SKM-1 treated with dmso at 0.1 percent for 144 hours (cell line): ENCODE measurements at regions not wholly inside any gene's neighbourhood (a gene's known extent, or its start where the extent isn't known, plus 50 kb on each side); places are given as distances from the start of the nearest gene placed in this dataset.
"Not testable (repeated sequence)": the region's sequence is repeated elsewhere in the genome, so short reads cannot be mapped to it uniquely, and the experiment has no call there.

Source experiments
- DNase-seq: peaks from one replicate; lab custom pipeline; 2025; ENCODE audit not compliant: unreplicated experiment; lab: John Stamatoyannopoulos, UW

DNA sequence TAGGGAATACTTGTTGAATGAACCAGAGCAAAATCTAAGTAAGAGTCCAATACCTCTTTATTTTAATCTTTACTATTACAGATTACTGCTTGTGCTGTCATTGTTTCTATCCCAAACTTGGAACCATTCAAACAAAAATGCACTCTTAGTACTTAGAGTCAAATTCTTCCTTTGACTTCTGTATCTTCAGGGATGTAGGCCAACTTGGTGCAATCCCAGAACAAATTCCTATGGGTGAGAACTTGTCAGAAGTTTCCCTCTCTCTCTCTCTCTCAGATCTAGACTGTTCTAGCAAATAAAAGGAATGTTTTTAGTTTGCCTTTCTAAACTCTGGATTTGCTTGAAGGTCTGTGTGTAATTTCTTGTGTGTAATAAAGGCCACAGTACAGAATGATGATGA is 329.0 kb upstream of the TMTC4 start:
- no peak for DNase-seq

DNA sequence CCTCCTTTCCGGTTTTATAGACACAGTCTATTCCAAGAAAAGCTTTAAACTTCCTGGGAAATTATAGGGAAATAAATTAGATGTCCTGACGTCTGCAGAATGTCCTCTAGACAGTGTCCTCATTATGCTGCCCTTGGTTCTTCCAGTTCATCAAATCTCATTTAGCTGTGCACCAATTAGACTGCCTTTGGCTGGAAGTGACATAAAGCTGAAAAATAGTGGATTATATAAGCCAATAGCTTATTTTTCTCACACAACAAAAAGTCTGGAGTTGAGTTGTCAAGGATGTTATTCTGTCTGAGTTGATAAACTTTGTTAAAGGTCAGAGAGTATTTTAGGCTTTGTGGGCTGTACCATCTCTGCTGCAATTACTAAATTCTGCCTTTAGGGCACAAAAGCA is 314.8 kb upstream of the TMTC4 start:
- no peak for DNase-seq

DNA sequence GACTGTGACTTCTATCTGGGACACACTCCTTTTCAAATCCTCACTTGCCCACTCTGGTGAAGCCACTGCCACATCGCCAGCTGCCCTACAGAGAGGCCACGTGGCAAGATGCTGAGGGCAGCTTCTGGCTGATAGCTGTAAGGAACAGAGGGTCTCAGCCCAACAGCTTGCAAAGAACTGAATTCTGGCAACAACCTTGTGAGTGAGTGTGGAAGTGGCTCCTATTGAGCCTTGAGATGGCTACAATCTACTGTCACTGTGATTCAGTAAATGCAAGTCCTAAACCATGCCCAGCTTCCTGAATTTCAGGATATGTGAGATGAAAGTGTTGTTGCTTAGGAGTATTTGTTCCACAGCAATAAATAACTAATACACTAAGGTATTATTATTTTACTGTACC is 314.3 kb upstream of the TMTC4 start:
- DNase-seq: no peak

DNA sequence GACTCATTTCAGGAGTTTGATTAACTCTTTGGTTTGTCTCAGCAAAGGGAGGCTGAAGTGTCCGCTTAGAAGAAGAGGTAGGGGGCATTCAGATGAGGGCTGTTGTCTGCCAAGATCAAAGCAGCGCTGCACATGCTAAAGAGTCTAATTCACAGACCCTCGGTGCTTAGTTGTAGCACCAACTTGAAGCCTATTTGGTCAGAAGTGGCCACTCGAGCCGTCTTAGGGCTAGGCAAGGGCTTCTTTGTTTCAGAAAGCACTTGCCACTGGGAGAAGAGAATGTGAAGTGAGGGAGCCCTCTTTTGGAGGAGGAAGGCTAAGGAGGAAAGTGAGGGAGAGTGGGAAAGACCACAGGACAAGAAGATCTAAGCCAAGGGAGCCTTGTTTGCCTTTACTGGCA is 313.4 kb upstream of the TMTC4 start:
- DNase-seq: no peak

DNA sequence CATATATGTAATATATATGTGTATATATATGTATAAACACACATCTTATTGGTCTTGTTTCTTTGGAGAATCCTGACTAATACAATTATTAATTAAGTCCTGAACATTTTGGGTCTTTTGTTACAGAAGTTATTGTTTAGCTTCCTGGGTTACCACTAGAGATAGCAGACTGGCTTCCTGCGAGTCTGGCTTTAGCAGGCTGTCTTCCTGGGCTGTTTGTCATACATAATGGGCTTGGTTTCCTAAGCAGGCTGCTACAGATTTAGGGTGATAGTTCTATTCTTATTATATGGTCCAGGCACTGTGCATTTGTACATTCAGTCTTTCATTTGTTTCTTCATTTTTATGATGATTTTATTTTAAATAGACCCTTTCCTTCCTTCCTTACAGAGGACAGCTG is 312.0 kb upstream of the TMTC4 start:
- DNase-seq: no peak

DNA sequence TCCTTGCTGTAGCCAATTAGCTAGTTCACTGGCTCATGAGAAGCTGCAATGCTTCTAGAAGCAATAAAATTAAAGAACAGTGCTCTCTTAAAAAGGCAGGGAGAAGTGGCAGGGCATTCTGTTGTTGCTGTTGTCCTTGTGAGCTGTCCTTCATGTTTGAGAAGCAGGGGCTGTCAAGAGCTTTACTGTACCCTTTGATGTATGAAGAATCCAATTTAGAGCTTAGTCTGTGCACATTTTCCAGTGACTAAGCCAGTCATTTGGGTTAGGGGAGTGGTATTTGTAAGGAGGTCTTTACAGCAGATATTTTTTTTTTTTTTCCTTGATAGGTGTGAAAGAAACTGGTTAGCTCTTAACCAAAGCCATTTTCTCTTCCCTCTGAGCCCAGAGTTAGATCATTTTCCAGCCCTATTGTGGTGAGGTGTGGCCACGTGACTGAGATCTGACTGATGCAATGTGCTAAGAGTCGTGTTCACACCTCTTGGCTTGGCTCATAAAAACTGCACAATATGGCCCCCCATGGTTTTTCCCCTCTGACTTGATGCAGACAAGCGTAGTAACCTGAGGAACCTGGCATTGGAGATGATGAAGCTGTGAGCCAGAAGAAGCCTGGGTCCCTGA is 309.6 kb upstream of the TMTC4 start:
- no peak for DNase-seq

DNA sequence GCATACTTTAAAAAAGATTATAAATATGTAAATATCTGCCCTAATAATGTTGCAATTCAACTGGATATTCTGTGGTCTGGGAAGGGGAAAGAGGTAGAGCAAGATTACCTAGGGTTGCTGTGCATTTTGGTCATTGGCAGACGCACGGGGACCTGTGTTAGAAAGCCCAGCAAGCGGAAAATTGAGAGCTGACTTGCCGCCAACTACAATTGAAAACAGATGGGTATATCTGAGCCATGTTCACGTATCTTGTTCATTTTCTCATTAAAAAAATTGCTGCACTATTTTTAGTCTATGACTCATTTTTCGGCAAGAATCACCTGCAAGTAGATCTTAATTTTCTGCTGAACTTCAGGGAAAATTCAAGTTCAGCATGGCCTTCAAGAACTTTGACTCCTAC is 308.5 kb upstream of the TMTC4 start:
- no peak for DNase-seq

DNA sequence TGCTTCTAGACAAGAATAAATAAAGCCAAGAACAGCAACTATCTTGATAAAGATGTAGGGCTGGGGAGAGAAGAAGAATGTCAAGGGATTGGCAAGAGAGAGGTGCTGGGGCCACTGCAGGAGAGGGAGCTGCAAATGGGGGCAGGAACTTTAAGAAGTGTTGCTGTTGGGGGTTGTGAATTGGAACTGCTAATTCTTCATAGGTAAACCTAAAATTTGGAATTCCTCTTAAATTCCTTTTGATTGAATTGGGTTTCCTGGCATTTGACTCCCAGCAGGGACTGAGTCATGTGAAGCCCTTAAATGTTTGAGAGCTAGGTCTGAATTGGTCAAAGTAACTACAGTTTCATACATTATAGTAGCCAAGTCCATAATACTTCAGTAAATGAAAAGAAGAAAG is 305.6 kb upstream of the TMTC4 start:
- no peak for DNase-seq

DNA sequence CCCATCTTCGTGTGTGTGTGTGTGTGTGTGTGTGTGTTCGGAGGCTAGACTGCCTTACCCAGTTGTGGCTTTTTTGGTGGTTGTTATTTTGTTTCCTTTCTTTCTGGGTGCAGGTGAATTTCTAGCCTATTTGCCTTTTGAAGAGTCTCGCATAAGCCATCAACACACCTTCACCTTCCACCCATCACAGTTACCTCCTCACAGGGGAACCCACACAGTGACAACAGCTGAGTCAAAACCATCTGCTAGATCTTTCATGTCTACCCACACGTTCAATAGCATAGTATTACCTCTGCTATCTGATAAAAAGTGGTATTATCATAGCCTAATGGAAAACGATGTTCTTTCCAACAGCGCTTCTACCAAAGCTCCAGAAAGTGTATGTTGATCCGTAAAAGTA is 303.2 kb upstream of the TMTC4 start:
- DNase-seq: no peak

DNA sequence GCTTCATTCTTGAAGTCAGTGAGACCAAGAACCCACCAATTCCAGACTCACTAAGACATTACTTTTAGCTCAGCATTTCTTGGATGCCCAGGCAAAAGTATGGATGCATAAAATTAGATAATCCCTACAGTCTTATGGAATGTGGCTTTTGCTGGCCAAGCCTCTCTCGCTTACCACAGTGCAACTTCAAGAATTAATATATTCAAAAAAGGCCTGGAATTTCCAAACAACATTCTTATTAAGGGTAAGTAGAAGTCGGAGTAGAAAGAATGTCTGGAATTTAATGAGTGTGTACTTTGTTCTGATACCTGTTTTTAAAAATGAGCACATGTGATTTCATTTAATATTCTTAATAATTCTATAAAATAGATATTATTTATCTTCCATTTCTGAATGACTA is 302.4 kb upstream of the TMTC4 start:
- DNase-seq: no peak

DNA sequence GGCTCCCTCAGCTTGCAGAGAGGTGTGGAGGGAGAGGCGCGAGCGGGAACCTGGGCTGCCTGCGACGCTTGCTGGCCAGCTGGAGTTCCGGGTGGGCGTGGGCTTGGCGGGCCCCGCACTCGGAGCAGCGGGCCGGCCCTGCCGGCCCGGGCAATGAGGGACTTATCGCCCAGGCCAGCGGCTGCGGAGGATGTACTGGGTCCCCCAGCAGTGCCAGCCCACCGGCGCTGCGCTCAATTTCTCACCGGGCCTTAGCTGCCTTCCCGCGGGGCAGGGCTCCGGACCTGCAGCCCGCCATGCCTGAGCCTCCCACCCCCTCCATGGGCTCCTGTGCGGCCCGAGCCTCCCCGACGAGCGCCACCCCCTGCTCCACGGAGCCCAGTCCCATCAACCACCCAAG is 301.1 kb upstream of the TMTC4 start:
- DNase-seq: not testable (repeated sequence)

DNA sequence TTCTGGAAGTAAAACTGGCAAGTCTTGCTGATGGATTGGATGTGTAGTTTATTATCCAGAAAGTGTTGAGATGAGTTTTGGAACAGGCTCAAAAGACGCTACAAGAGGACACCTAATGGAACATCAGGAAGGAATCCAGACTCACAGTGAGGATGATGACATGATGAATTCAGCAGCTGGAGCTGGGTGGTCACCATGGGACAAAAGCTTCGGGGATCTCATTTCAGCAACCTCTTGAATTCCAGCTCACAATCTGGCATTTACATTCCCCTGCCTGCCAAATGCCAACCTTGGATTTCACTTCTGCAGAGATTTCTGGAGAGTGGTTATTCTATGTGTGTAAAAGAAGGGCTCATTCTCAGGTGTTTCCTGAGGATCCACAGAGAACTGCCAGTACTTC is 288.0 kb upstream of the TMTC4 start:
- no peak for DNase-seq

DNA sequence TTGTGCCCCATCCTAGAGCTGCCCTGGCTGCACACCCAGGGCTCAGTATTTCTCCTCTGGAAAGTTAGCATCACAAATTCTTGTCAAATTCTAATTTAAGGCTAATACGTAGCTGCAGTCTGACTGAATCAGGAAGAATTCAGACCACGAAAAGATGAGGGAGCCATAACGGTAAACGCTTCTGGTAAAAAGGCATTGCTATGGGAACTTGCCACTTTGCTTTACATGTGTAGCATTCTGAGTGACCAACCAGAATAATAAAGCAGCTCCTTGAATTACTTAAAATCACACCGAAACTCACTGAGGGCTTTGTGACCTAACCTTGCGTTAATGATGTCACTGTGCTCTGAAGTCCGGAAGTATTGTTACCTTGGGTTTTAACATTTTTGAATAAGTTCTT is 286.6 kb upstream of the TMTC4 start:
- DNase-seq: no peak

DNA sequence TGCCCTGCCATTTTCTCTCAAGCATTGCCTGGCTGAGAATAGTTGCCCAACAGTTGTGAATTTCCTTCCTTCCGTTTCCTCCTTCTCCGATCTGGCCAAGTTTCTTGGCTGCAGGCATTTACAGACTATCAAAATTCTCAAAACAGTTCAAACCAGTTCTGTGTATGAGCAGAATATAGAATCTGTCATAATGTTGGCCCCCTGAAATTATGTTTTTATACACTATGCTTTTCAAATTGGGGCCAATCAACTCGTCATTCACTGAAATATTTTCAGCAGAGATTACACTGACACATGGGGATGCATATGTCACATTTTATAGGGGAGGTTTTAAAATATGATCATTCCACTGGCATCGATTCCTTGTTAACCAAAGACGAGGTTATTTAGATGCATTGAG is 284.2 kb upstream of the TMTC4 start:
- DNase-seq: no peak

DNA sequence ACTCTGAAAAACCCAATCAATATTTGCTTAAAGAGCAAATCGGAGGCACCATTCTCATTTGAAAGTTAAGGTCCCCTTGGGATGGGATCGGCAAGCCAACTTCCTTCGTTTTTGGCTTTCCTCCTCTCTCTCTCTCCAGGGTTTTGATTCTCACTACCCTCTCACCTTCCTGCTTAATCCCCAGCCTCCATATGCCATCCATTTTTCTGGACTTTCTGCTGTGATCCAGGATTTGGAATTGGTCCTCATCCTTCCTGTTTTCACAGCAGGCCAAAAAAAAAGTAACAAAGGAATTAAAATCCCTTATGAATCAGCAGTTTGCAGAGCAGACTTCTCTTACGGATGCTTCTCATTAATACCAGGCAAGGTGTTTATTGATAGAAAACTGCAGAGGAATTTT is 283.1 kb upstream of the TMTC4 start:
- DNase-seq: no peak

DNA sequence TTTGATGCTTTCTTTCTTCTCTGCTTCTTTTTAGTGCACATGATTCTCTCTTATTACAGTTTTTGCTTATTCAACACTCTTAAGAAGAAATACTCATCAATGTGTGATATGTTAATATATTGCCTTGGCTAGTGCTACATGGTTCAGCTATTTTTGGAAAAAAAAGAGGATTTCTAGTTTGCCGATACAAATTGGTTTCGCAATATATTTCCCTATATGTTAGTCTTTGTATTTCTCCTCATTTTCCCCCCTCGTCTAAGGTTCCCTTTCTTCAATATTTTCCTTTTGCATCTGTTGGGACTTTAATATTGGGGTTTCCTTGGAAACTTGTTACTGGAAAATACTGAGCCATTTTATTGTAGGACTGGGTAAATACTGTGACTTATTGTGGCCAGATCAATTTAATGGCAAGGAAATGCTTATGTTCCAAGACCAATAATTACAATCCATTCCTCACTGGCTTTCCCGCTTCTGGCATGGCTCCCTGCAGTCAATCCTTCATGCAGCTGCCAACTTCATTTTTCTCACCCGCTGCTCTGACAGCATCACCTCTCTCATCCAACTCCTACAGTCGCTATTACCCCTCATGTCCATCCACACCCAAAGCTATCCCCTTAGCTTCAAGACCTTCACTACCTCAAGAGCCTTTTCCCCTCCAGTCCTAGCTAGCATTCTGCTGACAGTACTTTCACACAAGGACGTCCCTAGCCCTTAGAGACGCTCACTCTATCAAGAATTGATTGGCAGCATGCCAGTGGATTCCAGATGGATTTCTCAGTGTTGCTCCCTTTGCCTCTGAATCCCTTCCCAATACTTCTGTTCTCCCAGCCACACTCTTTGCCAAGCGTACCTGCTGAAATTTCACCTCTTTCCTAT is 280.1 kb upstream of the TMTC4 start:
- no peak for DNase-seq

DNA sequence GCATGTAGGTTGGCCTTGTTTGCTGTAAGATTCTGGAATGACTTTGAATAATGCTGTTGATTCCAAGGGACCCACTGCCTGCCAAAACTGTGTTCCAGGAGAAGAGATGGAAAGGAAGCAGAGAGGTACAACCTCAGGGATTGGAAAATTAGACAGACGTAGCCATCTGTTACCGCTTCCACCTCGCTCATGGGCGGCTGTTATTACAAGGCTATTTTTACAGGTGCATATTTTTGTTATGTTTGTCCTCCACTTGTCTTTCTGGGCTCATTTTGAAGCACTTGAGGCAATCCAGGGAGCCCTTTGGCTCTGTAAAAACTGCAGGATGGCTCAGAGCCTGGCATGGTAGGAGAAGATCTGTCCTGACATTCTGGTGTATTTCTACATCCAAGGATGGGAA is 276.4 kb upstream of the TMTC4 start:
- no peak for DNase-seq

DNA sequence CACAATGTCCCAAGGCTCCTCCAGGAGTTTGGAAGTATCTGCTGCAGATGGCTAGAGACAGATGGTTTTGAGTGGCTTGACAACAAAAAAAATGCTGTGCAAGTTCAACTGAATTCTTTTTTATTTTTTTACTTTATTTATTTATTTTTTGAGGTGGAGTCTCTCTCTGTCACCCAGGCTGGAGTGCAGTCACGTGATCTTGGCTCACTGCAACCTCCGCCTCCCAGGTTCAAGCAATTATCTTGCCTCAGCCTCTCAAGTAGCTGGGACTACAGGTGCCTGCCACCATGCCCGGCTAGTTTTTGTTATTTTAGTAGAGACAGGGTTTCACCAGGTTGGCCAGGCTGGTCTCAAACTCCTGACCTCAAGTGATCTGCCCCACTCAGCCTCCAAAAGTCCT is 274.3 kb upstream of the TMTC4 start:
- DNase-seq: not testable (repeated sequence)

DNA sequence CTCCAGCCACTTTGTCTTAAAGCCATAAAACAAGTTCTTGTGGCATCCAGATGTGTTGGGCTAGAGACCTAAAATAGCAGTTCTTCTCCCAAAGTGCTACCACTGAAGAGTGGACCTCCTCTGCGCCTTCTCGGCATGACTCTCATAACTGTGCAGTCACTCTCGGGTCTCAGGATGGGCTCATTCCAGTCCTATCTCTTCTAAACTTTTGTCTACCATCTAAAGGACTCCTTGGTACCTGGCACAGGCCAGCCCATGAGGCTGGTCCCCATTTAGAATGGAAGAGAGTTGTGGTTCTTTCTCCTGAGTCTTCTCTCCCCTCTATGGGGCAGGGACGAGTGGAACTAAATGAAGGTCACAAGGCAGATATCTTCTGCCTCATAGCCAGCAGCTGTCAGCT is 272.0 kb upstream of the TMTC4 start:
- DNase-seq: no peak

DNA sequence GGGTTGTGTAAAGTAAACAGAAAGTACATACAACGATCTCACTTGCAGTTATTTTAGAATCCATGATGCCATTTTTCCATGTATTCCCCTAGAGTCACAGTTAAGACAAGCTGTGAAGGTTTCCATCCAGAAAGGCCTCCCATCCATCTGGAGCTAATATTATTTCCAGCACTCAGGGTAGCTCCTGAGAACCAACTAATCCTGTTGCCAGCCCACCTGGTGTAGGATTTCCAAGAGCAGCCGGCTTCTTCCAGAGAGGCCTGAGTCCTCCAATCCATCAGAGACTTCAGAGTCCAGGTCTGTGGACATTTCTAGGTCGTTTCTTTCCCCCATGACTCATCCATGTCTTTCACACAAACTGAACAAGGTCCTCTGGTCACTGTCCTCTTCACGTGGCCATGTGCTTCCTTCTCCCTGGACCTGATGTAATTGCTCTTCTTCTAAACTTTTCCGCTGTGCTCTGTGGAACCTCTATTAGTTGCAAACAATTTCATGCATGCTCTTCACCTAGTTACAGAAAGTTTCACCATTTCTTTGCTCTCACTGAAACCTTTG is 270.3 kb upstream of the TMTC4 start:
- no peak for DNase-seq

DNA sequence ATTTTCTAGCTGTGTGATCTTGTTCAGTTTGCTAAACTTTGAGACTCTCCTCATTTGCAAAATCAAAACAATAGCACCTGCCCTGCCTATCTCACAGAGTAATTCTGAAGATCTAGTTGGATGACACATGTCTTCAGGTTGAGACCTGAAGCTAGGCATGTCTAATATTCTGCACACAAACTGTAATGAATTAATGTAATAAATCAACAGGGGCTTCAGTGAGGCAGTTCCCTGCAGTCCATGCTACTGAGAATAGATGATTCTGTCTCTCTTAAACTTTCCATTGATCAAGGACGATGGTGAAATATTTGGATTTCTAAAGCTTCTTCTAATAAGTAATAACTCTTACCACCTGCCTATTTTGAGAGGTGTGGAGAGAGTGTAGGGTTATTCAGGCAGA is 268.1 kb upstream of the TMTC4 start:
- no peak for DNase-seq
